T-cell (primary cell): ENCODE measurements at regions not wholly inside any gene's neighbourhood (a gene's known extent, or its start where the extent isn't known, plus 50 kb on each side); places are given as distances from the start of the nearest gene placed in this dataset.

Source experiments
- ATAC-seq, 4 experiments: fragments of 200-7000 bp in 3 of 4; fragments of 150-1000 bp in 1 of 4; cut with Tn5 transposase; replicated peaks in 1 of 4; 1 replicate in 3 of 4; 2 replicates in 1 of 4; pipeline ENCODE4 v1.10.0; 2021; ENCODE audit warnings: moderate library complexity in 3 of 4, mild to moderate bottlenecking in 2 of 4, moderate number of reproducible peaks in 1 of 4
- CTCF ChIA-PET, 2 donors: fragments of 300-600 bp; sonication (Branson Sonifier 250); formaldehyde crosslinking; loops; one replicate each; lab custom pipeline; 2022; ENCODE audit warnings: antibody characterized with exemption in 2 of 2; lab: Charles Lee
- POLR2A ChIA-PET, 2 donors: fragments of 300-600 bp; sonication (Branson Sonifier 250); formaldehyde crosslinking; loops; one replicate each; lab custom pipeline; 2022; ENCODE audit warnings: antibody characterized with exemption in 2 of 2; lab: Charles Lee
- DNase-seq, 35 experiments: peaks; one replicate each; pipeline versions ENCODE4 v3.0.0 to v3.0.0-alpha.2; 2013 to 2023
- H3K27ac ChIP-seq: one replicate; pipeline ENCODE4 v1.5.1; 2013; ENCODE audit warnings: low read length
- H3K27me3 ChIP-seq, 2 experiments: replicated peaks in 1 of 2; 1 replicate in 1 of 2; 2 replicates in 1 of 2; pipeline versions ENCODE4 v1.6.1 to v1.7.0; 2013; ENCODE audit warnings: low read length in 1 of 2, mixed read lengths in 1 of 2; ENCODE audit not compliant: control insufficient read depth in 2 of 2, insufficient read depth in 2 of 2; ENCODE audit errors: extremely low read depth in 1 of 2
- H3K36me3 ChIP-seq, 2 donors: 1 replicate in 1 of 2; 2 replicates in 1 of 2; pipeline versions ENCODE4 v1.6.1 to v1.7.0; 2013; ENCODE audit warnings: low read length in 1 of 2; ENCODE audit not compliant: control insufficient read depth in 2 of 2, insufficient read depth in 1 of 2; ENCODE audit errors: extremely low read depth in 1 of 2
- H3K4me1 ChIP-seq, 2 experiments: 1 replicate in 1 of 2; 2 replicates in 1 of 2; pipeline versions ENCODE4 v1.6.1 to v1.7.0; 2013; ENCODE audit warnings: low read length in 2 of 2, mixed read lengths in 1 of 2; ENCODE audit not compliant: insufficient read depth in 2 of 2, control insufficient read depth in 1 of 2; ENCODE audit errors: extremely low read depth in 1 of 2
- H3K4me3 ChIP-seq, 2 donors: 1 replicate in 1 of 2; 2 replicates in 1 of 2; pipeline versions ENCODE4 v1.5.1 to v1.7.0; 2013; ENCODE audit warnings: mild to moderate bottlenecking in 2 of 2, low read length in 1 of 2, moderate library complexity in 1 of 2; ENCODE audit not compliant: control insufficient read depth in 1 of 2; ENCODE audit errors: extremely low read depth in 1 of 2
- H3K9me3 ChIP-seq: 2 replicates; pipeline ENCODE4 v1.7.0; 2013
- H3K27ac Mint-ChIP-seq, 2 donors: one replicate each; pipeline ENCODE4 v1.8.0; 2020 to 2021; ENCODE audit warnings: mild to moderate bottlenecking in 2 of 2, mixed read lengths in 2 of 2
- H3K27me3 Mint-ChIP-seq, 2 donors: one replicate each; pipeline ENCODE4 v1.8.0; 2021 to 2022; ENCODE audit warnings: mixed read lengths in 2 of 2
- H3K36me3 Mint-ChIP-seq: one replicate; pipeline ENCODE4 v1.8.0; 2021; ENCODE audit warnings: mixed read lengths
- H3K4me1 Mint-ChIP-seq, 3 donors: one replicate each; pipeline ENCODE4 v1.8.0; 2020 to 2022; ENCODE audit warnings: mixed read lengths in 3 of 3, mild to moderate bottlenecking in 1 of 3
- H3K4me3 Mint-ChIP-seq, 3 donors: one replicate each; pipeline ENCODE4 v1.8.0; 2020 to 2022; ENCODE audit warnings: mild to moderate bottlenecking in 3 of 3, mixed read lengths in 3 of 3, moderate library complexity in 3 of 3
- H3K9me3 Mint-ChIP-seq, 3 donors: one replicate each; pipeline ENCODE4 v1.8.0; 2020 to 2022; ENCODE audit warnings: mixed read lengths in 3 of 3
- WGBS: methylation state at CpG from one replicate; pipeline ENCODE4 v1.1.5; 2013; ENCODE audit warnings: missing lambda C conversion rate; ENCODE audit not compliant: insufficient coverage; 5-methylcytosine and 5-hydroxymethylcytosine counted together

GRCh38 chr18:25592804-25593360 lies 240.9 kb upstream of the ZNF521 start:
- Histone ChIP-seq H3K4me3 (no peak overlapping the region), H3K9me3 (no peaks in the 10 kb centered on the region), H3K27me3 (no peaks in the 10 kb centered on the region), H3K27ac (no peak overlapping the region), H3K4me1 (no peaks in the 10 kb centered on the region), H3K36me3 (no peaks in the 10 kb centered on the region)
- POLR2A ChIA-PET, result no interaction called here
- Mint-ChIP-seq H3K36me3 (no peaks in the 10 kb centered on the region), H3K4me3 (no peak overlapping the region), H3K9me3 (peaks cover under 1 to 11% (median 4%) of the 10 kb centered on the region in 3 donors), H3K27me3 (peaks cover 0 to 3% of the 10 kb centered on the region in 2 donors), H3K27ac (no peak overlapping the region), H3K4me1 (no peaks in the 10 kb centered on the region)
- DNase-seq (no peak), ATAC-seq (no peak)
- WGBS, result no CpG with 5 or more reads among the region's 2 CpGs
- CTCF ChIA-PET, result interaction anchor here in 1 of 2 donors (0.5 kb wide), 1 partner anchor 122 kb away, joined by 3 read pairs; no protein-coding TSS in a partner anchor

GRCh38 chr18:25590456-25590855 lies 238.5 kb upstream of the ZNF521 start:
- DNase-seq (no peak), ATAC-seq (no peak)
- ChIA-PET POLR2A (no interaction called here), CTCF (no interaction called here)
- Mint-ChIP-seq H3K36me3 (no peaks in the 10 kb centered on the region), H3K4me3 (no peak overlapping the region), H3K27ac (no peak overlapping the region), H3K4me1 (no peaks in the 10 kb centered on the region), H3K27me3 (peaks cover 0 to 3% of the 10 kb centered on the region in 2 donors), H3K9me3 (peaks cover 4 to 18% (median 6%) of the 10 kb centered on the region in 3 donors)
- no peaks in the 10 kb centered on the region for H3K9me3 ChIP-seq
- H3K27me3 ChIP-seq, result no peaks in the 10 kb centered on the region
- no peaks in the 10 kb centered on the region for H3K4me1 ChIP-seq
- no peak overlapping the region for H3K4me3 ChIP-seq
- H3K27ac ChIP-seq, result no peak overlapping the region
- no CpG with 5 or more reads among the region's 8 CpGs for WGBS
- H3K36me3 ChIP-seq, result no peaks in the 10 kb centered on the region

- Mint-ChIP-seq H3K4me1 (no peaks in the 10 kb centered on the region), H3K9me3 (peaks cover 6 to 18% (median 7%) of the 10 kb centered on the region in 3 donors), H3K4me3 (no peak overlapping the region), H3K36me3 (no peaks in the 10 kb centered on the region), H3K27me3 (peaks cover 0 to 3% of the 10 kb centered on the region in 2 donors), H3K27ac (no peak overlapping the region)
- no CpG with 5 or more reads among the region's 5 CpGs for WGBS
- H3K36me3 ChIP-seq, result no peaks in the 10 kb centered on the region
- POLR2A ChIA-PET, result no interaction called here
- H3K27ac ChIP-seq, result no peak overlapping the region
- H3K9me3 ChIP-seq, result no peaks in the 10 kb centered on the region
- H3K4me1 ChIP-seq, result no peaks in the 10 kb centered on the region
- DNase-seq (no peak), ATAC-seq (no peak)
- no peak overlapping the region for H3K4me3 ChIP-seq
- no peaks in the 10 kb centered on the region for H3K27me3 ChIP-seq
- CTCF ChIA-PET, result no interaction called here
These were observed 235.6 kb upstream of the ZNF521 start for GRCh38 chr18:25587545-25587944.

- Histone ChIP-seq H3K27me3 (no peaks in the 10 kb centered on the region), H3K27ac (no peak overlapping the region), H3K4me1 (no peaks in the 10 kb centered on the region), H3K4me3 (no peak overlapping the region), H3K9me3 (no peaks in the 10 kb centered on the region), H3K36me3 (no peaks in the 10 kb centered on the region)
- DNase-seq, result no peak
- 63% methylated on average over 3 of the region's 5 CpGs for WGBS
- ChIA-PET POLR2A (no interaction called here), CTCF (no interaction called here)
- Mint-ChIP-seq H3K4me3 (no peak overlapping the region), H3K4me1 (no peaks in the 10 kb centered on the region), H3K27ac (no peak overlapping the region), H3K36me3 (no peaks in the 10 kb centered on the region), H3K9me3 (peaks cover 0 to 4% (median 0%) of the 10 kb centered on the region in 3 donors), H3K27me3 (peaks cover 0 to 1% of the 10 kb centered on the region in 2 donors)
- no peak for ATAC-seq
These were observed 217.0 kb upstream of the ZNF521 start for GRCh38 chr18:25568986-25569385.

- Mint-ChIP-seq H3K4me3 (no peak overlapping the region), H3K36me3 (no peaks in the 10 kb centered on the region), H3K4me1 (no peaks in the 10 kb centered on the region), H3K27me3 (peaks cover 0 to 3% of the 10 kb centered on the region in 2 donors), H3K9me3 (peaks cover 0 to 4% (median 0%) of the 10 kb centered on the region in 3 donors), H3K27ac (no peak overlapping the region)
- ATAC-seq, result no peak
- DNase-seq, result no peak
- H3K27me3 ChIP-seq, result no peaks in the 10 kb centered on the region
- ChIA-PET CTCF (no interaction called here), POLR2A (interaction anchor here in 1 of 2 donors (0.6 kb wide), 1 partner anchor 234 kb away, joined by 9 read pairs; no protein-coding TSS in a partner anchor)
- no peak overlapping the region for H3K27ac ChIP-seq
- no peaks in the 10 kb centered on the region for H3K9me3 ChIP-seq
- H3K36me3 ChIP-seq, result no peaks in the 10 kb centered on the region
- H3K4me1 ChIP-seq, result no peaks in the 10 kb centered on the region
- H3K4me3 ChIP-seq, result no peak overlapping the region
- 91% methylated on average over 10 of the region's 16 CpGs for WGBS
These were observed 212.1 kb upstream of the ZNF521 start for GRCh38 chr18:25563816-25564683.

GRCh38 chr18:25563346-25563745 lies 211.4 kb upstream of the ZNF521 start:
- DNase-seq, result no peak
- H3K4me3 ChIP-seq, result no peak overlapping the region
- H3K4me3 Mint-ChIP-seq, result no peak overlapping the region
- H3K27me3 ChIP-seq, result no peaks in the 10 kb centered on the region
- no peak overlapping the region for H3K27ac Mint-ChIP-seq
- POLR2A ChIA-PET, result interaction anchor here in 1 of 2 donors (0.6 kb wide), 1 partner anchor 235 kb away, joined by 9 read pairs; no protein-coding TSS in a partner anchor
- peaks cover 0 to 3% of the 10 kb centered on the region in 2 donors for H3K27me3 Mint-ChIP-seq
- ATAC-seq, result no peak
- CTCF ChIA-PET, result no interaction called here
- no peaks in the 10 kb centered on the region for H3K4me1 Mint-ChIP-seq
- H3K9me3 ChIP-seq, result no peaks in the 10 kb centered on the region
- WGBS, result no CpG with 5 or more reads among the region's 3 CpGs
- H3K27ac ChIP-seq, result no peak overlapping the region
- peaks cover 0 to 4% (median 0%) of the 10 kb centered on the region in 3 donors for H3K9me3 Mint-ChIP-seq
- no peaks in the 10 kb centered on the region for H3K36me3 Mint-ChIP-seq
- H3K4me1 ChIP-seq, result no peaks in the 10 kb centered on the region
- H3K36me3 ChIP-seq, result no peaks in the 10 kb centered on the region
